ENCODE measurements at regions not wholly inside any gene's neighbourhood (a gene's known extent, or its start where the extent isn't known, plus 50 kb on each side); places are given as distances from the start of the nearest gene placed in this dataset.

DNA sequence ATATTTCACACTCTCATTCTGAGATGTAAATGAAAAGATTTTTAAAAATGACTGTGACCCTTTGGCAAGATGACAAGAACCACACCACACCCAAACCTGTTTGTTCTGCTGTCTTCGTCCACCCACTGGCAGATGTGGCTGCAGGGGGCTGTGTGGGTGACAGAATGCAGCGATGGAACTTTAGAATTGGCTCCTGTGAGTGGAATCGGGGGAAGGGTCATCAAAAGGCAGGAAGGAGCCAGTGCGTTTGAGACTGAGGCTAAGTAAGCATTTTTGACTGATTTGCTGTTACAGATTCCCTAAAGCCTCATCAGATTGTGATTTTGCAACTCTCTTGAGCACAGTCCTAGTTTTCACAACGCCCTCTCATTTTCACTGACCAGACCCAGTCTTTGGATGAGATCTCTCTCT lies 111.2 kb upstream of the ADGRL2 start:
- Histone ChIP-seq H3K4me3 (no peak overlapping the region), H3K36me3 (replicated peaks in 1 of 2) (no peaks in the 10 kb centered on the region), H3K27ac (no peak overlapping the region), H3K9me3 (replicated peaks in 1 of 3) (no peaks in the 10 kb centered on the region), H3K4me1 (replicated peaks in 1 of 2) (no peaks in the 10 kb centered on the region), H3K27me3 (no peaks in the 10 kb centered on the region)
- WGBS, 4 donors: 55 to 78% (median 74%) methylated on average over 5 of the region's 5 CpGs
- DNase-seq: no peak
- intact Hi-C loops (cut with DNase I): no loop called here
- TF ChIP-seq CTCF (IDR thresholded peaks at IDR 0.05): no peak

GRCh38 chr1:81682490-81682889 lies 118.2 kb upstream of the ADGRL2 start:
- 86 to 90% (median 89%) methylated on average over 7 of the region's 7 CpGs for WGBS, 4 donors
- Histone ChIP-seq H3K9me3 (replicated peaks in 1 of 3) (no peaks in the 10 kb centered on the region), H3K27ac (no peak overlapping the region), H3K27me3 (no peaks in the 10 kb centered on the region), H3K36me3 (replicated peaks in 1 of 2) (no peaks in the 10 kb centered on the region), H3K4me3 (no peak overlapping the region), H3K4me1 (replicated peaks in 1 of 2) (peaks cover 0 to 14% of the 10 kb centered on the region in 2 donors)
- intact Hi-C loops (cut with DNase I): no loop called here
- TF ChIP-seq POLR2A (IDR thresholded peaks at IDR 0.05) (no peak), CTCF (IDR thresholded peaks at IDR 0.05) (no peak)
- no peak for DNase-seq

DNA sequence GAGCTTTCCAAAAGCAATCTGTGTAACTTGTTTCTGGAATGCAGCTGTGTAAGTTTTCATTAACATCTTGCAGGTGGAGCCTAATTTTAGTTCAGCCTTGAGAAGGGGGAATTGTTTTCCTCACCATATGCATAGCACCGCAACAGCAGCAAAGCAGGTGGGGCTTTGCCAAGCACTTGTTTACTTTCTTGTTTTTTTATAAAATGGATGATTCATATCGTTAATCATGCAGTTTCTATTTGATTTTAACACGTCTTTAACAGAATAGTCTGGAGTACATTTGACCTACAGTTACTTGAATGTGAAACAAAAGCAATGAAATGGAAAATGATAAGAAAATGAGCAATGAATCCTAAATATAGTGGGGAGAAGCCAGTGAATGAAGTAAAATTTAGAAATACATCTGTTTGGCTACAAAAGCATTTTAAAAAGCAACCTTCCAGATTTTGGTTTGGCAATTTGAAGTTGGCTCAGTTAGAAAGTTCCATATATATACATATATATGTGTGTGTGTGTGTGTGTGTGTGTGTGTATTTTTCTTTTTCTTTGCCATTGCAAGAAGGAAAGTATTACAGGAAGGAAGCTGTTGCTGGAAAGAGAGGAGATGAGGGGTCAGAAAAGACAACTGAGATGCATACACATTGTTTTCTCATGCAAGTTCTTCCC lies 119.0 kb upstream of the ADGRL2 start:
- Histone ChIP-seq H3K9me3 (replicated peaks in 1 of 3) (no peaks in the 10 kb centered on the region), H3K36me3 (replicated peaks in 1 of 2) (no peaks in the 10 kb centered on the region), H3K27ac (no peak overlapping the region), H3K4me1 (replicated peaks in 1 of 2) (peaks cover 0 to 14% of the 10 kb centered on the region in 2 donors), H3K27me3 (no peaks in the 10 kb centered on the region), H3K4me3 (peak overlapping the region in 1 of 4 donors; percentile 24)
- TF ChIP-seq POLR2A (IDR thresholded peaks at IDR 0.05): no peak
- no peak for TF ChIP-seq CTCF (IDR thresholded peaks at IDR 0.05)
- peak in 1 of 7 donors; percentile 18 for DNase-seq
- 4 to 14% (median 11%) methylated on average over 3 of the region's 3 CpGs for WGBS, 4 donors
- intact Hi-C loops (cut with DNase I): no loop called here

GRCh38 chr1:81681114-81681513 lies 119.6 kb upstream of the ADGRL2 start:
- H3K27me3 ChIP-seq: no peaks in the 10 kb centered on the region
- H3K36me3 ChIP-seq (replicated peaks in 1 of 2): no peaks in the 10 kb centered on the region
- DNase-seq: no peak
- H3K9me3 ChIP-seq (replicated peaks in 1 of 3): no peaks in the 10 kb centered on the region
- H3K4me3 ChIP-seq: peak overlapping the region in 1 of 4 donors; percentile 24
- intact Hi-C loops (cut with DNase I): no loop called here
- 3 to 22% (median 14%) methylated on average over 2 of the region's 2 CpGs for WGBS, 4 donors
- TF ChIP-seq POLR2A (IDR thresholded peaks at IDR 0.05): no peak
- TF ChIP-seq CTCF (IDR thresholded peaks at IDR 0.05): no peak
- peaks cover 0 to 14% of the 10 kb centered on the region in 2 donors for H3K4me1 ChIP-seq (replicated peaks in 1 of 2)
- no peak overlapping the region for H3K27ac ChIP-seq

Data from adrenal gland (tissue), 9 donors.